SK-N-SH treated with all-trans-retinoic acid at 6 μM for 48 hours (cell line): ENCODE measurements at regions not wholly inside any gene's neighbourhood (a gene's known extent, or its start where the extent isn't known, plus 50 kb on each side); places are given as distances from the start of the nearest gene placed in this dataset.

Experiments used
- ATAC-seq: fragments of 200-7000 bp; cut with Tn5 transposase; 3 replicates; pipeline ENCODE4 v1.9.1; 2020; ENCODE audit warnings: mild to moderate bottlenecking, moderate library complexity
- ARNTL ChIP-seq: fragments of 450-650 bp; formaldehyde crosslinking; IDR thresholded peaks from 2 replicates; pipeline ENCODE4 v1.5.0; 2020; ENCODE audit warnings: low read depth, mild to moderate bottlenecking, moderate library complexity, borderline replicate concordance
- BACH2 ChIP-seq: fragments of 250-450 bp; sonication (Bioruptor Pico); IDR thresholded peaks from 2 replicates; pipeline ENCODE4 v1.9.0; 2021; ENCODE audit warnings: mild to moderate bottlenecking, borderline replicate concordance
- CREB5 ChIP-seq: fragments of 250-450 bp; sonication (Bioruptor Pico); IDR thresholded peaks from 2 replicates; pipeline ENCODE4 v1.5.1; 2020; ENCODE audit warnings: low read depth, mild to moderate bottlenecking, moderate library complexity
- CSDC2 ChIP-seq: fragments of 250-450 bp; sonication (Bioruptor Pico); IDR thresholded peaks from 2 replicates; pipeline ENCODE4 v1.5.0; 2020; ENCODE audit warnings: mild to moderate bottlenecking, moderate library complexity
- ESRRG ChIP-seq: fragments of 250-450 bp; sonication (Bioruptor Pico); IDR thresholded peaks from 2 replicates; pipeline ENCODE4 v1.6.1; 2021; ENCODE audit warnings: mild to moderate bottlenecking
- GLIS3 ChIP-seq: fragments of 250-450 bp; sonication (Bioruptor Pico); IDR thresholded peaks from 2 replicates; pipeline ENCODE4 v1.5.0; 2020; ENCODE audit warnings: mild to moderate bottlenecking, moderate library complexity
- OSR1 ChIP-seq: fragments of 250-450 bp; sonication (Bioruptor Pico); IDR thresholded peaks from 2 replicates; pipeline ENCODE4 v1.8.0; 2022; ENCODE audit warnings: moderate library complexity, mild to moderate bottlenecking, inconsistent platforms
- PATZ1 ChIP-seq: fragments of 250-450 bp; sonication (Bioruptor Pico); IDR thresholded peaks from 2 replicates; pipeline ENCODE4 v1.8.0; 2020; ENCODE audit warnings: mild to moderate bottlenecking, moderate library complexity, borderline replicate concordance
- PPARA ChIP-seq: fragments of 250-450 bp; sonication (Bioruptor Pico); IDR thresholded peaks from 2 replicates; pipeline ENCODE4 v1.5.0; 2020; ENCODE audit warnings: mild to moderate bottlenecking, borderline replicate concordance
- RARB ChIP-seq: fragments of 250-450 bp; sonication (Bioruptor Pico); IDR thresholded peaks from 2 replicates; pipeline ENCODE4 v1.8.0; 2021; ENCODE audit warnings: mild to moderate bottlenecking, moderate library complexity
- SNAI2 ChIP-seq: fragments of 250-450 bp; sonication (Bioruptor Pico); IDR thresholded peaks from 2 replicates; pipeline ENCODE4 v1.5.0; 2020; ENCODE audit warnings: mild to moderate bottlenecking, moderate library complexity
- TCF4 ChIP-seq: fragments of 250-450 bp; sonication (Bioruptor Pico); IDR thresholded peaks from 2 replicates; pipeline ENCODE4 v1.8.0; 2021; ENCODE audit warnings: mild to moderate bottlenecking, moderate library complexity, borderline replicate concordance
- TOX ChIP-seq: fragments of 250-450 bp; sonication (Bioruptor Pico); IDR thresholded peaks from 2 replicates; pipeline ENCODE4 v1.8.0; 2021; ENCODE audit warnings: mild to moderate bottlenecking, moderate library complexity, borderline replicate concordance
- TSHZ2 ChIP-seq: fragments of 250-450 bp; sonication (Bioruptor Pico); IDR thresholded peaks from 2 replicates; pipeline ENCODE4 v1.5.0; 2020; ENCODE audit warnings: mild to moderate bottlenecking, moderate library complexity
- ZC3H10 ChIP-seq: fragments of 250-450 bp; sonication (Bioruptor Pico); IDR thresholded peaks from 2 replicates; pipeline ENCODE4 v1.5.1; 2021; ENCODE audit warnings: mild to moderate bottlenecking, moderate library complexity
- ZFP3 ChIP-seq: fragments of 250-450 bp; sonication (Bioruptor Pico); IDR thresholded peaks from 2 replicates; pipeline ENCODE4 v1.5.0; 2020; ENCODE audit warnings: mild to moderate bottlenecking, moderate library complexity
- ZFP30 ChIP-seq: fragments of 450-650 bp; formaldehyde crosslinking; IDR thresholded peaks from 2 replicates; pipeline ENCODE4 v1.5.0; 2022; ENCODE audit warnings: mild to moderate bottlenecking, moderate library complexity
- ZNF565 ChIP-seq: fragments of 450-650 bp; formaldehyde crosslinking; conservative IDR thresholded peaks from 2 replicates; pipeline ENCODE4 v1.5.0; 2020; ENCODE audit warnings: low read depth, mild to moderate bottlenecking, moderate library complexity
- ZNF70 ChIP-seq: fragments of 450-650 bp; formaldehyde crosslinking; IDR thresholded peaks from 2 replicates; pipeline ENCODE4 v1.5.0; 2020; ENCODE audit warnings: mild to moderate bottlenecking, moderate library complexity
- ZNF8 ChIP-seq: fragments of 450-650 bp; formaldehyde crosslinking; IDR thresholded peaks from 2 replicates; pipeline ENCODE4 v1.5.0; 2020; ENCODE audit warnings: mild to moderate bottlenecking, moderate library complexity

- TF ChIP-seq TSHZ2 (CRISPR knock-in tag) = no peak
- no peak for TF ChIP-seq ZNF565 (CRISPR knock-in tag)
- no peak for TF ChIP-seq ESRRG (CRISPR knock-in tag)
- no peak for TF ChIP-seq TCF4
Measured at GRCh38 chr1:177801790-177802189, 168.1 kb downstream of the SEC16B start (continued).

GRCh38 chr1:177800400-177801088 is 169.3 kb downstream of the SEC16B start:
- no peak for ATAC-seq
- TF ChIP-seq ZFP3 (no peak), SNAI2 (CRISPR knock-in tag) (no peak), BACH2 (CRISPR knock-in tag) (no peak), PPARA (CRISPR knock-in tag) (no peak), ESRRG (CRISPR knock-in tag) (no peak), ZNF565 (CRISPR knock-in tag) (no peak), TSHZ2 (CRISPR knock-in tag) (no peak), CREB5 (CRISPR knock-in tag) (no peak), ZFP30 (CRISPR knock-in tag) (no peak), GLIS3 (CRISPR knock-in tag) (no peak), OSR1 (no peak), TOX (CRISPR knock-in tag) (no peak), ZNF70 (CRISPR knock-in tag) (no peak), CSDC2 (CRISPR knock-in tag) (no peak), ZC3H10 (no peak), ARNTL (CRISPR knock-in tag) (no peak), ZNF8 (CRISPR knock-in tag) (no peak), RARB (no peak), PATZ1 (CRISPR knock-in tag) (no peak)

GRCh38 chr1:177799746-177800145 is 170.1 kb downstream of the SEC16B start:
- TF ChIP-seq CREB5 (CRISPR knock-in tag) (no peak), ARNTL (CRISPR knock-in tag) (no peak), ZNF565 (CRISPR knock-in tag) (no peak), BACH2 (CRISPR knock-in tag) (no peak), ESRRG (CRISPR knock-in tag) (no peak)
- no peak for ATAC-seq
